GM12878 (cell line): ENCODE measurements at regions not wholly inside any gene's neighbourhood (a gene's known extent, or its start where the extent isn't known, plus 50 kb on each side); places are given as distances from the start of the nearest gene placed in this dataset.

Experiments used
- E2F8 ChIP-seq: fragments of 450-650 bp; IDR thresholded peaks from 2 replicates; pipeline ENCODE4 v1.6.1; 2018; ENCODE audit warnings: mild to moderate bottlenecking, low read depth, moderate library complexity; ENCODE audit not compliant: partially characterized antibody
- GABPA ChIP-seq: IDR thresholded peaks from 2 replicates; pipeline ENCODE4 v1.6.1; 2014; ENCODE audit warnings: antibody characterized with exemption, low read depth, mild to moderate bottlenecking, inconsistent platforms
- IKZF2 ChIP-seq, 2 experiments: fragments of 450-650 bp; IDR thresholded peaks; 2 replicates each; pipeline ENCODE4 v1.6.1; 2017; ENCODE audit warnings: mild to moderate bottlenecking in 2 of 2, moderate library complexity in 2 of 2
- JUND ChIP-seq: IDR thresholded peaks from 2 replicates; pipeline ENCODE4 v1.6.1; 2012; ENCODE audit warnings: low read depth, mild to moderate bottlenecking, low read length, improper control_type of control experiment, moderate library complexity
- NR2C1 ChIP-seq: fragments of 450-650 bp; IDR thresholded peaks from 2 replicates; pipeline ENCODE4 v1.6.1; 2017; ENCODE audit warnings: antibody characterized with exemption, mild to moderate bottlenecking, moderate library complexity
- PKNOX1 ChIP-seq: fragments of 450-650 bp; IDR thresholded peaks from 2 replicates; pipeline ENCODE4 v1.6.1; 2016; ENCODE audit warnings: mild to moderate bottlenecking
- POLR2A ChIP-seq: IDR thresholded peaks from 2 replicates; pipeline ENCODE4 v1.6.1; 2011; ENCODE audit warnings: low read depth, mild to moderate bottlenecking, low read length
- SKIL ChIP-seq: fragments of 450-650 bp; IDR thresholded peaks from 2 replicates; pipeline ENCODE4 v1.6.1; 2017; ENCODE audit warnings: mild to moderate bottlenecking, low read depth, inconsistent platforms; ENCODE audit not compliant: poor library complexity, severe bottlenecking
- ZNF592 ChIP-seq: fragments of 450-650 bp; IDR thresholded peaks from 2 replicates; pipeline ENCODE4 v1.6.1; 2017; ENCODE audit warnings: mild to moderate bottlenecking, moderate library complexity

- TF ChIP-seq SKIL (no peak), ZNF592 (no peak), IKZF2 (IDR thresholded peaks at IDR 0.05) (no peak), NR2C1 (no peak), E2F8 (no peak), POLR2A (no peak), JUND (no peak), GABPA (no peak), PKNOX1 (no peak)
These were observed 158.8 kb upstream of the PGR start (continued) for GRCh38 chr11:101288392-101288791.
